HEK293 (cell line): ENCODE measurements at regions not wholly inside any gene's neighbourhood (a gene's known extent, or its start where the extent isn't known, plus 50 kb on each side); places are given as distances from the start of the nearest gene placed in this dataset.

Experiments
- CTCF ChIA-PET: fragments of 350-600 bp; formaldehyde crosslinking; extraction: SDS; loops from one replicate; lab custom pipeline; 2021; ENCODE audit warnings: antibody characterized with exemption; lab: Yijun Ruan, JAX
- POLR2A ChIA-PET: fragments of 300-600 bp; formaldehyde crosslinking; extraction: SDS; loops from one replicate; lab custom pipeline; 2020; ENCODE audit warnings: antibody characterized with exemption, inconsistent platforms; lab: Yijun Ruan, JAX
- H3K27ac ChIP-seq: fragments of 200-500 bp; sonication (Bioruptor generic); 2 replicates; pipeline ENCODE4 v1.5.1; 2014; ENCODE audit warnings: low read depth, low read length, control low read depth, inconsistent platforms; ENCODE audit errors: extremely low read depth
- H3K36me3 ChIP-seq, 2 experiments: fragments of 200-500 bp in 1 of 2; sonication (Bioruptor generic) in 1 of 2; 1 replicate in 1 of 2; 2 replicates in 1 of 2; pipeline ENCODE4 v1.5.1; 2014 to 2017; ENCODE audit warnings: inconsistent platforms in 2 of 2, low read length in 2 of 2; ENCODE audit not compliant: control insufficient read depth in 2 of 2, insufficient read depth in 1 of 2
- H3K4me1 ChIP-seq: fragments of 200-500 bp; sonication (Bioruptor generic); 2 replicates; pipeline ENCODE4 v1.5.1; 2014; ENCODE audit warnings: mild to moderate bottlenecking, low read length, inconsistent platforms; ENCODE audit not compliant: control insufficient read depth, insufficient read depth
- H3K4me3 ChIP-seq: 2 replicates; pipeline ENCODE4 v1.5.1; 2011; ENCODE audit warnings: low read depth, mild to moderate bottlenecking, control low read depth, low read length, moderate library complexity
- H3K9me3 ChIP-seq: fragments of 200-500 bp; sonication (Bioruptor generic); 2 replicates; pipeline ENCODE4 v1.5.1; 2014; ENCODE audit warnings: low read depth, low read length, inconsistent platforms; ENCODE audit not compliant: control insufficient read depth, insufficient read depth
- GFI1B ChIP-seq: fragments of 450-650 bp; formaldehyde crosslinking; IDR thresholded peaks from 2 replicates; pipeline ENCODE4 v1.5.1; 2016; ENCODE audit warnings: missing biosample characterization, missing genetic modification characterization
- GLIS2 ChIP-seq: fragments of 450-650 bp; formaldehyde crosslinking; IDR thresholded peaks from 2 replicates; pipeline ENCODE4 v1.5.1; 2016; ENCODE audit warnings: missing biosample characterization, missing genetic modification characterization
- KLF1 ChIP-seq: fragments of 450-650 bp; formaldehyde crosslinking; IDR thresholded peaks from 2 replicates; pipeline ENCODE4 v1.5.1; 2016; ENCODE audit warnings: missing biosample characterization, missing genetic modification characterization
- KLF16 ChIP-seq: fragments of 450-650 bp; formaldehyde crosslinking; IDR thresholded peaks from 2 replicates; pipeline ENCODE4 v1.5.1; 2017; ENCODE audit warnings: missing biosample characterization, missing genetic modification characterization
- MYNN ChIP-seq: fragments of 450-650 bp; formaldehyde crosslinking; IDR thresholded peaks from 2 replicates; pipeline ENCODE4 v1.5.1; 2016; ENCODE audit warnings: missing biosample characterization, missing genetic modification characterization, borderline replicate concordance
- OSR2 ChIP-seq: fragments of 450-650 bp; formaldehyde crosslinking; IDR thresholded peaks from 2 replicates; pipeline ENCODE4 v1.5.1; 2016; ENCODE audit warnings: missing biosample characterization, missing genetic modification characterization
- PRDM1 ChIP-seq: fragments of 450-650 bp; formaldehyde crosslinking; IDR thresholded peaks from 2 replicates; pipeline ENCODE4; 2016; ENCODE audit warnings: missing biosample characterization, missing genetic modification characterization
- PRDM6 ChIP-seq: fragments of 450-650 bp; formaldehyde crosslinking; IDR thresholded peaks from 2 replicates; pipeline ENCODE4 v1.5.1; 2017; ENCODE audit warnings: missing biosample characterization, missing genetic modification characterization
- SETDB1 ChIP-seq: IDR thresholded peaks from one replicate; pipeline ENCODE4 v1.6.1; 2017; ENCODE audit warnings: mild to moderate bottlenecking, low read length, moderate library complexity, mixed read lengths; ENCODE audit not compliant: insufficient read length
- SP2 ChIP-seq: fragments of 450-650 bp; formaldehyde crosslinking; IDR thresholded peaks from 2 replicates; pipeline ENCODE4 v1.5.1; 2016; ENCODE audit warnings: missing biosample characterization, missing genetic modification characterization
- ZBTB48 ChIP-seq: fragments of 450-650 bp; formaldehyde crosslinking; IDR thresholded peaks from 2 replicates; pipeline ENCODE4 v1.5.1; 2016; ENCODE audit warnings: missing biosample characterization, missing genetic modification characterization
- ZBTB8A ChIP-seq: fragments of 450-650 bp; formaldehyde crosslinking; IDR thresholded peaks from 2 replicates; pipeline ENCODE4 v1.5.1; 2016; ENCODE audit warnings: missing biosample characterization, missing genetic modification characterization
- ZFP41 ChIP-seq: fragments of 450-650 bp; formaldehyde crosslinking; IDR thresholded peaks from 2 replicates; pipeline ENCODE4 v1.5.1; 2016; ENCODE audit warnings: missing biosample characterization, missing genetic modification characterization, borderline replicate concordance
- ZFP69B ChIP-seq: fragments of 450-650 bp; formaldehyde crosslinking; IDR thresholded peaks from 2 replicates; pipeline ENCODE4 v1.5.1; 2016; ENCODE audit warnings: missing biosample characterization, missing genetic modification characterization
- ZNF16 ChIP-seq: fragments of 450-650 bp; formaldehyde crosslinking; IDR thresholded peaks from 2 replicates; pipeline ENCODE4 v1.5.1; 2016; ENCODE audit warnings: low read depth, missing biosample characterization, missing genetic modification characterization
- ZNF184 ChIP-seq: fragments of 450-650 bp; IDR thresholded peaks from 2 replicates; pipeline ENCODE4 v1.5.1; 2018; ENCODE audit warnings: missing biosample characterization, mild to moderate bottlenecking, missing genetic modification characterization
- ZNF248 ChIP-seq: fragments of 450-650 bp; formaldehyde crosslinking; IDR thresholded peaks from 2 replicates; pipeline ENCODE4 v1.5.1; 2017; ENCODE audit warnings: missing biosample characterization, missing genetic modification characterization
- ZNF324 ChIP-seq: fragments of 450-650 bp; formaldehyde crosslinking; IDR thresholded peaks from 2 replicates; pipeline ENCODE4 v1.5.1; 2016; ENCODE audit warnings: missing biosample characterization, missing genetic modification characterization
- ZNF585B ChIP-seq: fragments of 450-650 bp; formaldehyde crosslinking; IDR thresholded peaks from 2 replicates; pipeline ENCODE4 v1.5.1; 2016; ENCODE audit warnings: missing biosample characterization, missing genetic modification characterization
- ZNF677 ChIP-seq: fragments of 450-650 bp; IDR thresholded peaks from 2 replicates; pipeline ENCODE4 v1.5.0; 2018; ENCODE audit warnings: missing biosample characterization, mild to moderate bottlenecking, missing genetic modification characterization, moderate library complexity
- ZNF707 ChIP-seq: fragments of 450-650 bp; formaldehyde crosslinking; IDR thresholded peaks from 2 replicates; pipeline ENCODE4 v1.5.1; 2016; ENCODE audit warnings: missing biosample characterization, missing genetic modification characterization
- ZSCAN23 ChIP-seq: fragments of 450-650 bp; formaldehyde crosslinking; IDR thresholded peaks from 2 replicates; pipeline ENCODE4 v1.5.1; 2016; ENCODE audit warnings: missing biosample characterization, missing genetic modification characterization
- TF ChIP-seq, protein P1 (sequence below): fragments of 450-650 bp; formaldehyde crosslinking; IDR thresholded peaks from 2 replicates; pipeline ENCODE4 v1.5.1; 2016; ENCODE audit warnings: missing biosample characterization, missing genetic modification characterization
- TF ChIP-seq, protein P2 (sequence below): fragments of 450-650 bp; formaldehyde crosslinking; conservative IDR thresholded peaks from 2 replicates; pipeline ENCODE4 v1.5.1; 2016; ENCODE audit warnings: low read depth, missing biosample characterization, missing genetic modification characterization
- TF ChIP-seq, protein P3 (sequence below): fragments of 450-650 bp; formaldehyde crosslinking; IDR thresholded peaks from 2 replicates; pipeline ENCODE4 v1.5.1; 2016; ENCODE audit warnings: missing biosample characterization, missing genetic modification characterization

- Histone ChIP-seq H3K36me3 (no peaks in the 10 kb centered on the region), H3K27ac (no peak overlapping the region), H3K9me3 (no peaks in the 10 kb centered on the region), H3K4me3 (no peak overlapping the region), H3K4me1 (0 out of 2 replicates have a peak, but pooled peaks cover 4% of the 10 kb centered on the region)
- ChIA-PET CTCF (interaction anchor here (0.6 to 0.9 kb wide), 2 partner anchors 15 to 359 kb away, joined by 3 read pairs; no protein-coding TSS in a partner anchor), POLR2A (no interaction called here)
- TF ChIP-seq PRDM1 (no peak), GFI1B (tag by site-specific recombination) (no peak), OSR2 (tag by site-specific recombination) (no peak), ZNF707 (tag by site-specific recombination) (no peak), ZBTB48 (no peak), KLF16 (no peak), PRDM6 (tag by site-specific recombination) (no peak), SETDB1 (no peak), ZNF248 (tag by site-specific recombination) (no peak), GLIS2 (tag by site-specific recombination) (no peak), SP2 (tag by site-specific recombination) (no peak)
- TF ChIP-seq, protein P1, sequence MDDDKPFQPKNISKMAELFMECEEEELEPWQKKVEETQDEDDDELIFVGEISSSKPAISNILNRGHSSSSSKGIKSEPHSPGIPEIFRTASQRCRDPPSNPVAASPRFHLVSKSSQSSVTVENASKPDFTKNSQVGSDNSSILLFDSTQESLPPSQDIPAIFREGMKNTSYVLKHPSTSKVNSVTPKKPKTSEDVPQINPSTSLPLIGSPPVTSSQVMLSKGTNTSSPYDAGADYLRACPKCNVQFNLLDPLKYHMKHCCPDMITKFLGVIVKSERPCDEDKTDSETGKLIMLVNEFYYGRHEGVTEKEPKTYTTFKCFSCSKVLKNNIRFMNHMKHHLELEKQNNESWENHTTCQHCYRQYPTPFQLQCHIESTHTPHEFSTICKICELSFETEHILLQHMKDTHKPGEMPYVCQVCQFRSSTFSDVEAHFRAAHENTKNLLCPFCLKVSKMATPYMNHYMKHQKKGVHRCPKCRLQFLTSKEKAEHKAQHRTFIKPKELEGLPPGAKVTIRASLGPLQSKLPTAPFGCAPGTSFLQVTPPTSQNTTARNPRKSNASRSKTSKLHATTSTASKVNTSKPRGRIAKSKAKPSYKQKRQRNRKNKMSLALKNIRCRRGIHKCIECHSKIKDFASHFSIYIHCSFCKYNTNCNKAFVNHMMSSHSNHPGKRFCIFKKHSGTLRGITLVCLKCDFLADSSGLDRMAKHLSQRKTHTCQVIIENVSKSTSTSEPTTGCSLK = no peak
- TF ChIP-seq, protein P2, sequence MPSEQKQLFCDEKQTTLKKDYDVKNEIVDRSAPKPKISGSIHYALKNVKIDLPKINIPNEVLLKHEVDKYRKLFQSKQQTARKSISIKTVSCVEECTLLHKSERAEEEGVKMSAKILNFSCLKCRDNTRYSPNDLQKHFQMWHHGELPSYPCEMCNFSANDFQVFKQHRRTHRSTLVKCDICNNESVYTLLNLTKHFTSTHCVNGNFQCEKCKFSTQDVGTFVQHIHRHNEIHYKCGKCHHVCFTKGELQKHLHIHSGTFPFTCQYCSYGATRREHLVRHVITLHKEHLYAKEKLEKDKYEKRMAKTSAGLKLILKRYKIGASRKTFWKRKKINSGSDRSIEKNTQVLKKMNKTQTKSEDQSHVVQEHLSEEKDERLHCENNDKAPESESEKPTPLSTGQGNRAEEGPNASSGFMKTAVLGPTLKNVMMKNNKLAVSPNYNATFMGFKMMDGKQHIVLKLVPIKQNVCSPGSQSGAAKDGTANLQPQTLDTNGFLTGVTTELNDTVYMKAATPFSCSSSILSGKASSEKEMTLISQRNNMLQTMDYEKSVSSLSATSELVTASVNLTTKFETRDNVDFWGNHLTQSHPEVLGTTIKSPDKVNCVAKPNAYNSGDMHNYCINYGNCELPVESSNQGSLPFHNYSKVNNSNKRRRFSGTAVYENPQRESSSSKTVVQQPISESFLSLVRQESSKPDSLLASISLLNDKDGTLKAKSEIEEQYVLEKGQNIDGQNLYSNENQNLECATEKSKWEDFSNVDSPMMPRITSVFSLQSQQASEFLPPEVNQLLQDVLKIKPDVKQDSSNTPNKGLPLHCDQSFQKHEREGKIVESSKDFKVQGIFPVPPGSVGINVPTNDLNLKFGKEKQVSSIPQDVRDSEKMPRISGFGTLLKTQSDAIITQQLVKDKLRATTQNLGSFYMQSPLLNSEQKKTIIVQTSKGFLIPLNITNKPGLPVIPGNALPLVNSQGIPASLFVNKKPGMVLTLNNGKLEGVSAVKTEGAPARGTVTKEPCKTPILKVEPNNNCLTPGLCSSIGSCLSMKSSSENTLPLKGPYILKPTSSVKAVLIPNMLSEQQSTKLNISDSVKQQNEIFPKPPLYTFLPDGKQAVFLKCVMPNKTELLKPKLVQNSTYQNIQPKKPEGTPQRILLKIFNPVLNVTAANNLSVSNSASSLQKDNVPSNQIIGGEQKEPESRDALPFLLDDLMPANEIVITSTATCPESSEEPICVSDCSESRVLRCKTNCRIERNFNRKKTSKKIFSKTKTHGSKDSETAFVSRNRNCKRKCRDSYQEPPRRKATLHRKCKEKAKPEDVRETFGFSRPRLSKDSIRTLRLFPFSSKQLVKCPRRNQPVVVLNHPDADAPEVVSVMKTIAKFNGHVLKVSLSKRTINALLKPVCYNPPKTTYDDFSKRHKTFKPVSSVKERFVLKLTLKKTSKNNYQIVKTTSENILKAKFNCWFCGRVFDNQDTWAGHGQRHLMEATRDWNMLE = no peak
- TF ChIP-seq, protein P3, sequence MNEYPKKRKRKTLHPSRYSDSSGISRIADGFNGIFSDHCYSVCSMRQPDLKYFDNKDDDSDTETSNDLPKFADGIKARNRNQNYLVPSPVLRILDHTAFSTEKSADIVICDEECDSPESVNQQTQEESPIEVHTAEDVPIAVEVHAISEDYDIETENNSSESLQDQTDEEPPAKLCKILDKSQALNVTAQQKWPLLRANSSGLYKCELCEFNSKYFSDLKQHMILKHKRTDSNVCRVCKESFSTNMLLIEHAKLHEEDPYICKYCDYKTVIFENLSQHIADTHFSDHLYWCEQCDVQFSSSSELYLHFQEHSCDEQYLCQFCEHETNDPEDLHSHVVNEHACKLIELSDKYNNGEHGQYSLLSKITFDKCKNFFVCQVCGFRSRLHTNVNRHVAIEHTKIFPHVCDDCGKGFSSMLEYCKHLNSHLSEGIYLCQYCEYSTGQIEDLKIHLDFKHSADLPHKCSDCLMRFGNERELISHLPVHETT (tag by site-specific recombination) = no peak
Measured at GRCh38 chr15:94631608-94632007, 400.2 kb downstream of the MCTP2 start.

GRCh38 chr15:94638183-94638582 is 406.8 kb downstream of the MCTP2 start:
- Histone ChIP-seq H3K4me1 (0 out of 2 replicates have a peak, but pooled peaks cover 4% of the 10 kb centered on the region), H3K9me3 (no peaks in the 10 kb centered on the region), H3K27ac (no peak overlapping the region), H3K36me3 (no peaks in the 10 kb centered on the region), H3K4me3 (no peak overlapping the region)
- POLR2A ChIA-PET = no interaction called here
- CTCF ChIA-PET = no interaction called here
- TF ChIP-seq ZBTB8A (tag by site-specific recombination) (no peak), ZFP41 (no peak), ZNF16 (tag by site-specific recombination) (no peak), ZNF677 (no peak), ZSCAN23 (no peak), MYNN (tag by site-specific recombination) (no peak), ZNF324 (tag by site-specific recombination) (no peak), ZNF585B (tag by site-specific recombination) (no peak), ZFP69B (no peak), ZNF184 (tag by site-specific recombination) (no peak), KLF1 (no peak)
- TF ChIP-seq, protein P1 = no peak
